ENCODE measurements at regions not wholly inside any gene's neighbourhood (a gene's known extent, or its start where the extent isn't known, plus 50 kb on each side); places are given as distances from the start of the nearest gene placed in this dataset.

DNA sequence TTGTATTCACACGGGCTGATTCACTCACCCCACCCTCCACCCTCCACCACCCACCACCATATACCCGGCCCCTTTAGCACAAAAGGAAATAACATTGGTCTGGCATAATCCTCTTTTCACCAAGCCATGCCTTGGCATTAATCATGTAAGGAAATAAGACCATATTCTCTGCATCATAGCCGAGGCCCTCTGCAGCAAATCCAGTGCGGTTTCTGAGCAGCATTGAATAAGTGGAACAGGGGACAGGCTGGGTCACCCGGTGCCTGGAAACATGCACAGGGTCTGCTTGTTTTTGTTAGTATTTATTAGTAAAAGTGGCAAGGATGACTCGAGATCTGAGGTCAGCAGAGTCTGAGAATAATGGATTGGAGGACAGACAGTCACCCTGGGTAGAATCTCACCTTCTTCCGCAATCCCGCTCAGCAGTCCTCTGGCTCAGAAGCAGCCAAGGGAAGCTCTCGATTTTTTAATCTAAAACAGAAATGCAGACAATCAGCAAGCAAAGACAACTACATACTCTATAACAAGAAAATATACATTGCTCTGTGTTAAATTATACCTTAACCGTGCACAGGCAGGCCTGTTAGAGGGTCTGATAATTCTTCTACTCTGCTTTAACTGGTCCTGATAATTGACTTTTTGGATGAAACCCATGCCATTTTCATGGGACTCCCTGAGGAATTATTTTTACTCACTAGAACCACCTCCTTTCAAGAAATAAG is 52.4 kb upstream of the CDC42BPA start:
- DNase-seq, result peak; percentile 65

DNA sequence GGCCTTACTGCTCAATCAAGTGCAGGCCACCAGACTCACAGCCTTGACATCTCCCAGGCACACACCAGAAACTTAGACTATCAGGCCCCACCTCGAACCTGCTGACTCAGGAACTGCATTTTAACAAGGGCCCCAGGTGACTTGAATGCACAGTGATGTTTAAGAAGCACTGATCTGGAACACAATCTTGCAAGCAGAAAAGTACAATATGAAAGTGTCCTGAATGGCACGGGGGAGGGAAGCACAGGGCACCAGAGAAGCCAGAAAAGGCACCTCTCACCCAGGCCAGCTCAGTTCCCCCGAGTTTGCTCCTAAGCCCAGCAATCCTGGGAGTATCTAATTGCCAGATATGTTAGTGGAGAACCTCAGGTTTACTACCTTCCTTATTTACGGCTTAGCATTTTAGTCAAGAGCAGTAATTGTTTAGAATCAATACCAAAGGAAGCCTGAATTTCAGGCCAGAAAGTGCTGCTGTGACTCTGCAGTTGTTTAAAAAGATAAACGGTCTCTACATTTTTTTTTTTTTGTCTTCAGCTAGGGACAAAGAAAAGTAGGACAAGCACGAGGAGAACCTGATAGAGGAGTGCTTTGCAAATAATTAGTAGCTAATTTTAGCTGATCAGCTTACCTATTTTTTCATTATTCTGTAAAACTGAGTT is 50.9 kb upstream of the CDC42BPA start:
- DNase-seq, result no peak
